ENCODE measurements at regions not wholly inside any gene's neighbourhood (a gene's known extent, or its start where the extent isn't known, plus 50 kb on each side); places are given as distances from the start of the nearest gene placed in this dataset.

DNA sequence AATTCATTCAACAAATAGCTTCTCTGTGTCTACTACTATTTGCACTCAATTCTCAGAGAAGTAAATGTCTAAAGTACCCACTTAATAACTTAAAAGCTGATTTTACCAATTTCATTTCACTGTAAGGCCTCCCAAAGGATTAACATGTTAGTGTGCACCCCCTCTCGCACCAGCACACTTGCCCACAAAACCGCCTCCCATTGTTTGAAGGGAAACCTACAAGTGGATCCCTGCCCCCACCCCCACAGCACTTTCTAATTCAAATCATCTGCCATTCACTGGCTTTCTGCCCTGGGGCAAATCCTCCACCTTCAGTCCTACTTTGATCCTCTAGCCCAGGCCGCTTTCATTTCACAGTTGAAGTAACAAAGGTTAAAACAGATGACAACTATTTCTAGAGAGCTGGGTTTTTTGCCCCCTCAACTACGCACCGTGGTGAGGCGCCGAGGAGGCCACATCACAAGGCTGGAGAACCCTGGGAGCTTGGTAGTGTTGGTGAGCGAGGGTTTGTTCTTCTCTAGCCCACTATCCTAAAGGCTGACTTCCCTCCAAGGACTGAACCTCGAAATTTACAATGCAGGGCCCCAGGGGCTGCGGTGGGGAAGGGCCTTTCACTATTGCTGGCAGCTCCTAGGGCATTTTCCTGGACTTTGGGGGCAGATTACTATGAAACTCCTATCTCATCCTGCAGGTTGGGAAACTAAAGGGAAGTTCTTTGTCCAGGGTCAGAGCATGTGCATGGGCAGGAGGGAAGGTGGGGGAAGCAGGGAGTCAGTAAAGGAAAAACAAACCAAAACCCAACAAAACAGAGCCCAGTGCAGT is 517.4 kb upstream of the ZMIZ1 start:
- peaks cover 32% of the 10 kb centered on the region for H3K27me3 ChIP-seq (ENCODE audit: low read depth)
- DNase-seq (ENCODE audit: low spot score in 2 of 2): peak; percentile 92 to 94
- H3K9me3 ChIP-seq: no peaks in the 10 kb centered on the region
- peaks cover 12% of the 10 kb centered on the region for H3K4me1 ChIP-seq
- H3K4me3 ChIP-seq: no peak overlapping the region
- no peaks in the 10 kb centered on the region for H3K36me3 ChIP-seq (replicated peaks)
- in situ Hi-C loops (cut with MboI; ENCODE audit: low sequenced_read_pairs): no loop called here

DNA sequence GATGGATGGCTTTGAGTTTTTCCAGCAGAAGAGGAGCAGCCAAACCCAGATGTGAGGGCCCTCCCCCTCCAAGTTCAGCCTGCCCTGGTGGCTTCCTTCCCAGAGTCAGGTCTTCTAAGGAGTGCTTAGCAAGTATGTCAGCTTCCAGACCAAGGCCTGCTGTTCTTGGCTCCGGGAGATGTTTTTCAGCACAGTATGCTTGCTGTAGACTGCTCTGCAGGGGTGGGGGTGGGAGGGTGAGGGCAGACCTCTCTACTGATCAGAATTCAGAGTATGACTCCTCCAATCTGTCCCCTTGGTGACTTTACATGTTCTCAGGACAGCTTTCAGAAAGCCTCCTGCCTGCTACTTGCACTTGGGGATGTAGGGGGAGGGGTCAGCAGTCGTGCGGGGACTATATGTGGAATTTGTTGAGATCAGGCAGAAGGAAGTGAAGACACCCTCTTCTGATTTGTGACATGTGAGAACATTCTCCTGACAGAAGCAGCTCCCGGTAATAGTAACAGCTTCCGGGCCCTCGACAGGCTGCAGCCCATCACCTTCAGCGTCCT is 516.4 kb upstream of the ZMIZ1 start:
- Histone ChIP-seq H3K9me3 (no peaks in the 10 kb centered on the region), H3K27me3 (ENCODE audit: low read depth) (peaks cover 26% of the 10 kb centered on the region), H3K4me3 (no peak overlapping the region), H3K36me3 (replicated peaks) (no peaks in the 10 kb centered on the region), H3K4me1 (peaks cover 12% of the 10 kb centered on the region)
- no peak for DNase-seq (ENCODE audit: low spot score in 2 of 2)
- in situ Hi-C loops (cut with MboI; ENCODE audit: low sequenced_read_pairs): no loop called here

GRCh38 chr10:78553792-78554191 is 515.0 kb upstream of the ZMIZ1 start:
- DNase-seq (ENCODE audit: low spot score in 2 of 2): no peak
- no peaks in the 10 kb centered on the region for H3K9me3 ChIP-seq
- H3K27me3 ChIP-seq (ENCODE audit: low read depth): peaks cover 17% of the 10 kb centered on the region
- in situ Hi-C loops (cut with MboI; ENCODE audit: low sequenced_read_pairs): no loop called here
- H3K4me3 ChIP-seq: no peak overlapping the region
- peaks cover 12% of the 10 kb centered on the region for H3K4me1 ChIP-seq
- no peaks in the 10 kb centered on the region for H3K36me3 ChIP-seq (replicated peaks)

GRCh38 chr10:78555128-78555527 is 513.6 kb upstream of the ZMIZ1 start:
- peaks cover 12% of the 10 kb centered on the region for H3K4me1 ChIP-seq
- H3K36me3 ChIP-seq (replicated peaks): no peaks in the 10 kb centered on the region
- no peak overlapping the region for H3K4me3 ChIP-seq
- in situ Hi-C loops (cut with MboI; ENCODE audit: low sequenced_read_pairs): no loop called here
- no peaks in the 10 kb centered on the region for H3K9me3 ChIP-seq
- no peak for DNase-seq (ENCODE audit: low spot score in 2 of 2)
- H3K27me3 ChIP-seq (ENCODE audit: low read depth): peaks cover 4% of the 10 kb centered on the region; the same call in 1 of the 2 replicates

DNA sequence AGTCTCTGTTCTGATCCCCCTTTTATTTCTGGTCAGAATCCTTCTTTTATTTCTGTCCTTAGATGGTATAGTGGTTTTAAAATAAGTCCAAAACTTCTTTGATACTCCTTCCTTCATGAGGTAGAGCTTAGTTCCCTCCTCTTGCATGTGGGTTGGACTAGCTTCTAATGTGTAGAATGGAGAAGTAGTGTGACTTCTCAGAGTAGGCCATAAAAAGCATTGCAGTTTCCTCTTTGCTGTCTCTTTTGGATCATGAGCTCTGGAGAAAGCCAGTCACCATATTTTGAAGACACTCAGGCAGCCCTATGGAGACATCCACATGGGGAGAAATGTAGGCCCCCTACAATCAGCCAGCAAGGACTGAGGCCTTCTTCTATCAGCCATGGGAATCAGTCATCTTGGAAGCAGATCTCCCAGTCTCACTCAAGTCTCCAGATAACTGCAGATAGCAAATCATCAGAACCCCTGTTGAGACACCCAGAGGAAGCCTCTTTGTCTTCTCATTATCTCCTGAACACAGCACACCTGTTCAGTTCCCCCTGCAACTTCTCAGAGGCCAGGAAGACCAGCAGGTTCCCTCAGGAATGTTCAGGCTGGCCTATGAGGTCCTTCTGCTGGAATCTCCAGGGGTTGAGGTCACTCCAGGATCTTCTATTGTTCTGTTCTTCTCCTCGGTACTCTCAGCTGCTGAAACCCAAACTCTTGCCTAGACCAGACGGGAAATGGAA is 511.9 kb upstream of the ZMIZ1 start:
- in situ Hi-C loops (cut with MboI; ENCODE audit: low sequenced_read_pairs): no loop called here
- Histone ChIP-seq H3K36me3 (replicated peaks) (no peaks in the 10 kb centered on the region), H3K4me1 (peaks cover 1% of the 10 kb centered on the region), H3K9me3 (no peaks in the 10 kb centered on the region), H3K4me3 (no peak overlapping the region), H3K27me3 (ENCODE audit: low read depth) (no peaks in the 10 kb centered on the region)
- DNase-seq (ENCODE audit: low spot score in 2 of 2): no peak

- no peak for DNase-seq (ENCODE audit: low spot score in 2 of 2)
- Histone ChIP-seq H3K4me3 (no peak overlapping the region), H3K4me1 (no peaks in the 10 kb centered on the region), H3K27me3 (ENCODE audit: low read depth) (no peaks in the 10 kb centered on the region), H3K9me3 (no peaks in the 10 kb centered on the region), H3K36me3 (replicated peaks) (no peaks in the 10 kb centered on the region)
- in situ Hi-C loops (cut with MboI; ENCODE audit: low sequenced_read_pairs): no loop called here
Observed at GRCh38 chr10:78557433-78557925, 511.3 kb upstream of the ZMIZ1 start.

DNA sequence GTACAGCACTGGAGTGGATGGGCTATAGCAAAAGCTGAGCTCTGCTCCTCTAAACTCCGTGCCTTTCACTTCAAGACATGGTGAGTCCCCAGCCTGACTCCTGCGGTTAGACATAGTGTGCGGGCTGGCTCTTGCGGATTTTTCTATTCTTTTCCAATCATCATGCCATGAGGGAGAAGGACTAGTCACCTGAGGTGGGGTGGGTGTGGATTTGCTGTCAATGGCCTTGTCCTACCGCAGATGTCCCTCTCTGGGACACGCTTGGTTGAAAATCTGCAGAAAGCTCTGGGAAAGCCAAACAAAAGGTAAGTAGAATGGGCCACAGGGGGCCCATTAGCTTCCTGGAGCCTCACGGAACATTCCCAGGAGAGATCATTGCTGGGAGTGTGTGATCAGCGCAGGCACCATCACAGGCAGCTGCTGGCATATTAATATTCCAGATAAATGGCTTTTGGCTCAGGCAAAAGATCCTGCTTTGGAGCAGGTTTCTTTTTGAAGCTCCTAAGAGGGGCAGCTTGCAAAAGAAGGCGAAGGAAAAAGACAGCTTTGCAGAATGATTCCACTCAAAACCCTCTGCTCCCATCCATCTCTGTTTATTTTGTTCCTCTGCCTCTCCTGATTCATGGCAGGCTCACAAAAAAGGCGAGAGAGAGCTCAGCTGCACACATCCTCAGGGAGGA is 509.0 kb upstream of the ZMIZ1 start:
- Histone ChIP-seq H3K36me3 (replicated peaks) (no peaks in the 10 kb centered on the region), H3K4me1 (no peaks in the 10 kb centered on the region), H3K9me3 (no peaks in the 10 kb centered on the region), H3K4me3 (no peak overlapping the region), H3K27me3 (ENCODE audit: low read depth) (no peaks in the 10 kb centered on the region)
- in situ Hi-C loops (cut with MboI; ENCODE audit: low sequenced_read_pairs): no loop called here
- no peak for DNase-seq (ENCODE audit: low spot score in 2 of 2)

DNA sequence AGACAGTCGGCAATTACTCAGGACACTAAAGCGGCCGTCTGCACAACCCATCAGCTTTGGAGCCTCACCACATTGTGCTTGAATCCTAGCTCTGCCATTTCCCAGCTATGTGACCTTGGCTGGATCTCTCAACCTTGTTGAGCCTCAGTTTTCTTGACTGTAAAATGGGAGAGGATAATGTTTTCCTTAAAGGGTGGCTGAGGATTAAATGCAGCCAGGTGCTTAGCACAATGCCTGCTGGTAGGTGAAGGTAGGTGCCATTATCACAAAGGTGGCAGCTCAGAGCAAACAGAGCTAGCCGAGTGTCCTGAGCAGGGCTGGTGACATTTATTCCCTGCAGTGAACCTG is 508.5 kb upstream of the ZMIZ1 start:
- Histone ChIP-seq H3K36me3 (replicated peaks) (no peaks in the 10 kb centered on the region), H3K4me1 (no peaks in the 10 kb centered on the region)
- in situ Hi-C loops (cut with MboI; ENCODE audit: low sequenced_read_pairs): no loop called here

GRCh38 chr10:78563314-78563713 is 505.5 kb upstream of the ZMIZ1 start:
- Histone ChIP-seq H3K36me3 (replicated peaks) (no peaks in the 10 kb centered on the region), H3K4me1 (no peaks in the 10 kb centered on the region), H3K9me3 (no peaks in the 10 kb centered on the region), H3K4me3 (no peak overlapping the region), H3K27me3 (ENCODE audit: low read depth) (no peaks in the 10 kb centered on the region)
- in situ Hi-C loops (cut with MboI; ENCODE audit: low sequenced_read_pairs): no loop called here
- DNase-seq (ENCODE audit: low spot score in 2 of 2): no peak

More for the DNA sequence above, 508.5 kb upstream of the ZMIZ1 start:
- Histone ChIP-seq H3K9me3 (no peaks in the 10 kb centered on the region), H3K4me3 (no peak overlapping the region), H3K27me3 (ENCODE audit: low read depth) (no peaks in the 10 kb centered on the region)
- DNase-seq (ENCODE audit: low spot score in 2 of 2): no peak

GRCh38 chr10:78565841-78566240 is 502.9 kb upstream of the ZMIZ1 start:
- no peak for DNase-seq (ENCODE audit: low spot score in 2 of 2)
- Histone ChIP-seq H3K4me1 (no peaks in the 10 kb centered on the region), H3K27me3 (ENCODE audit: low read depth) (no peaks in the 10 kb centered on the region), H3K36me3 (replicated peaks) (no peaks in the 10 kb centered on the region), H3K4me3 (no peak overlapping the region), H3K9me3 (no peaks in the 10 kb centered on the region)
- in situ Hi-C loops (cut with MboI; ENCODE audit: low sequenced_read_pairs): no loop called here

- in situ Hi-C loops (cut with MboI; ENCODE audit: low sequenced_read_pairs): no loop called here
- H3K9me3 ChIP-seq: no peaks in the 10 kb centered on the region
- H3K4me3 ChIP-seq: no peak overlapping the region
- no peak for DNase-seq (ENCODE audit: low spot score in 2 of 2)
- H3K4me1 ChIP-seq: no peaks in the 10 kb centered on the region
- no peaks in the 10 kb centered on the region for H3K36me3 ChIP-seq (replicated peaks)
- no peaks in the 10 kb centered on the region for H3K27me3 ChIP-seq (ENCODE audit: low read depth)
Observed at GRCh38 chr10:78566284-78567111, 502.3 kb upstream of the ZMIZ1 start.

GRCh38 chr10:78567680-78568455 is 500.9 kb upstream of the ZMIZ1 start:
- Histone ChIP-seq H3K9me3 (no peaks in the 10 kb centered on the region), H3K27me3 (ENCODE audit: low read depth) (no peaks in the 10 kb centered on the region), H3K4me1 (no peaks in the 10 kb centered on the region), H3K4me3 (no peak overlapping the region), H3K36me3 (replicated peaks) (no peaks in the 10 kb centered on the region)
- in situ Hi-C loops (cut with MboI; ENCODE audit: low sequenced_read_pairs): no loop called here
- DNase-seq (ENCODE audit: low spot score in 2 of 2): no peak

Data from HAP-1 (cell line).